ENCODE measurements at regions not wholly inside any gene's neighbourhood (a gene's known extent, or its start where the extent isn't known, plus 50 kb on each side); places are given as distances from the start of the nearest gene placed in this dataset.

GRCh38 chr1:82844911-82845827, 1044.4 kb downstream of the ADGRL2 start:
- TF ChIP-seq, protein P1, sequence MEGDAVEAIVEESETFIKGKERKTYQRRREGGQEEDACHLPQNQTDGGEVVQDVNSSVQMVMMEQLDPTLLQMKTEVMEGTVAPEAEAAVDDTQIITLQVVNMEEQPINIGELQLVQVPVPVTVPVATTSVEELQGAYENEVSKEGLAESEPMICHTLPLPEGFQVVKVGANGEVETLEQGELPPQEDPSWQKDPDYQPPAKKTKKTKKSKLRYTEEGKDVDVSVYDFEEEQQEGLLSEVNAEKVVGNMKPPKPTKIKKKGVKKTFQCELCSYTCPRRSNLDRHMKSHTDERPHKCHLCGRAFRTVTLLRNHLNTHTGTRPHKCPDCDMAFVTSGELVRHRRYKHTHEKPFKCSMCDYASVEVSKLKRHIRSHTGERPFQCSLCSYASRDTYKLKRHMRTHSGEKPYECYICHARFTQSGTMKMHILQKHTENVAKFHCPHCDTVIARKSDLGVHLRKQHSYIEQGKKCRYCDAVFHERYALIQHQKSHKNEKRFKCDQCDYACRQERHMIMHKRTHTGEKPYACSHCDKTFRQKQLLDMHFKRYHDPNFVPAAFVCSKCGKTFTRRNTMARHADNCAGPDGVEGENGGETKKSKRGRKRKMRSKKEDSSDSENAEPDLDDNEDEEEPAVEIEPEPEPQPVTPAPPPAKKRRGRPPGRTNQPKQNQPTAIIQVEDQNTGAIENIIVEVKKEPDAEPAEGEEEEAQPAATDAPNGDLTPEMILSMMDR (IDR thresholded peaks at IDR 0.05) = no peak
- no peak for TF ChIP-seq EP300 (IDR thresholded peaks at IDR 0.05)
- no peak for TF ChIP-seq POLR2A (IDR thresholded peaks at IDR 0.05)

Data from suprapubic skin (tissue), 3 donors.